ENCODE measurements at regions not wholly inside any gene's neighbourhood (a gene's known extent, or its start where the extent isn't known, plus 50 kb on each side); places are given as distances from the start of the nearest gene placed in this dataset.
"Not testable (repeated sequence)": the region's sequence is repeated elsewhere in the genome, so short reads cannot be mapped to it uniquely, and the experiment has no call there.

GRCh38 chr20:10109641-10110040 is 74.9 kb downstream of the ANKEF1 start:
- DNase-seq, result no peak

GRCh38 chr20:10110151-10110550 is 75.4 kb downstream of the ANKEF1 start:
- no peak for DNase-seq

- no peak for DNase-seq
Measured at GRCh38 chr20:10111139-10111958, 76.6 kb downstream of the ANKEF1 start.

GRCh38 chr20:10111959-10112250 is 77.1 kb downstream of the ANKEF1 start:
- DNase-seq, result no peak

GRCh38 chr20:10113746-10114145 is 79.0 kb downstream of the ANKEF1 start:
- peak; percentile 18 for DNase-seq

GRCh38 chr20:10114598-10114997 is 79.8 kb downstream of the ANKEF1 start:
- DNase-seq, result no peak

GRCh38 chr20:10115021-10115420 is 80.2 kb downstream of the ANKEF1 start:
- peak; percentile 61 for DNase-seq

GRCh38 chr20:10119336-10119735 is 84.5 kb downstream of the ANKEF1 start:
- DNase-seq, result no peak

- not testable (repeated sequence) for DNase-seq
Measured at GRCh38 chr20:10124883-10125282, 90.1 kb downstream of the ANKEF1 start.

GRCh38 chr20:10125757-10126156 is 91.0 kb downstream of the ANKEF1 start:
- peak; percentile 14 for DNase-seq

GRCh38 chr20:10129749-10130148 is 88.9 kb upstream of the SNAP25 start:
- DNase-seq, result no peak

GRCh38 chr20:10131732-10132345 is 86.8 kb upstream of the SNAP25 start:
- peak; percentile 16 for DNase-seq

- no peak for DNase-seq
Measured at GRCh38 chr20:10132387-10132786, 86.2 kb upstream of the SNAP25 start.

GRCh38 chr20:10133532-10133931 is 85.1 kb upstream of the SNAP25 start:
- DNase-seq, result no peak

GRCh38 chr20:10134176-10134575 is 84.5 kb upstream of the SNAP25 start:
- no peak for DNase-seq

GRCh38 chr20:10135438-10135837 is 83.2 kb upstream of the SNAP25 start:
- DNase-seq, result no peak

- DNase-seq, result no peak
Measured at GRCh38 chr20:10137032-10137431, 81.6 kb upstream of the SNAP25 start.

- no peak for DNase-seq
Measured at GRCh38 chr20:10137533-10137932, 81.1 kb upstream of the SNAP25 start.

GRCh38 chr20:10157549-10157948 is 61.1 kb upstream of the SNAP25 start:
- DNase-seq, result no peak

- no peak for DNase-seq
Measured at GRCh38 chr20:10167040-10167439, 51.6 kb upstream of the SNAP25 start.

- DNase-seq, result no peak
Measured at GRCh38 chr20:10167594-10167993, 51.0 kb upstream of the SNAP25 start.
